ENCODE measurements at regions not wholly inside any gene's neighbourhood (a gene's known extent, or its start where the extent isn't known, plus 50 kb on each side); places are given as distances from the start of the nearest gene placed in this dataset.
"Not testable (repeated sequence)": the region's sequence is repeated elsewhere in the genome, so short reads cannot be mapped to it uniquely, and the experiment has no call there.

DNA sequence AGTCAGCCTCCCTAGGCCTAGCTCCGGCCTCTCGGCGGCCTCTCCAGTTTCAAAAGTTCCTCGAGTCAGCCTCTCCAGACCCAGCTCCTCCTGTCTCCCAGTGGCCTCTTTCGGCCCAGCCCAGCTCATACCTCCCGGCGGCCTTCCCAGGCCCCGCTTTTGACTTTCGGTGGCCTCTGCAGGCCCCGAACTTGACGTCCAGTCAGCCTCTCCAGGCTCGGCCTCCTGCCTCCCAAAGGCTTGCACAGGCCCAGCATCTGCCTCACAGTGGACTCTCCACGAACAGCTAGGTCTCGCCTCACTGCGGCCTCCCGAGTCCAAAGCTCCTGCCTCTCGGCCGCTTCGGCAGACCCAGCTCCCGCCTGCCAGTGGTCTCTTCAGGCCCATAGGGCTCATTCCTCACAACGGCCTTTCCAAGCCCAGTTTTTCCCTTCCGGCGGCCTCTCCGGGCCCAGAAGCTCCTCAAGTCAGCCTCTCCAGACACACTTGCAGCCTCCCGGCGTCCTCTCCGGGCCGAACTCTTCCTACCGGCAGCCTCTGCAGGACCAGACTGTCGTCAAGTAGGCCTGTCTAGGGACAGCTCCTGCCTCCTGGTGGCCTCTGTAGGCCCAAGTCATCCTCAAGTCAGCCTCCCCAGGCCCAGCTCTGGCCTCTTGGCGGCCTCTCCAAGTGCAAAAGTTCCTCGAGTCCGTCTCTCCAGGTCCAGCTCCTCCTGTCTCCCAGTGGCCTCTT lies 249.9 kb upstream of the ZNF722 start:
- H3K27ac ChIP-seq; H3K9me3 ChIP-seq; DNase-seq; H3K4me3 ChIP-seq (replicated peaks in 1 of 3); intact Hi-C loops (cut with DNase I); H3K36me3 ChIP-seq; H3K27me3 ChIP-seq; H3K4me1 ChIP-seq: not testable (repeated sequence)
- 89 to 90% methylated on average over 31 to 32 of the region's 33 CpGs for WGBS, 2 donors

DNA sequence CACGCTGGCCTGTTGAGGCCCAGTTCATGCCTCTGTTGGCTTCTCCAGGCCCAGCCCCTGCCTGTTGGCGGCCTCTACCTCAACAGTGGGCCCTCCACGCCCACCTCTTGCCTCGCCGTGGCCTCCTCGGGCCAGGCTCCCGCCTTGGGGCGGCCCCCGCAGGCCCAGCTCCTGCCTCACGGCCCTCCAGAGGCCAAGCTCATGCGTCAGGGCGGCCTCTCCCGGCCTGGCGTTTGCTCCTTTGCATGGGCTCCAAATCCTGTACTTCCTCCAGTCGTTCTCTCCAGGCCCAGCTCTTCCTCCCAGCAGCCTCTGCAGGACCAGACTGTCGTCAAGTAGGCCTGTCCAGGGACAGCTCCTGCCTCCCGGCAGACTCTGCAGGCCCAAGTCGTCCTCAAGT lies 246.2 kb upstream of the ZNF722 start:
- H3K4me3 ChIP-seq (replicated peaks in 1 of 3); H3K9me3 ChIP-seq; H3K4me1 ChIP-seq; DNase-seq; H3K27me3 ChIP-seq; H3K27ac ChIP-seq; intact Hi-C loops (cut with DNase I); H3K36me3 ChIP-seq: not testable (repeated sequence)
- no CpG with 5 or more reads among the region's 18 CpGs for WGBS, 2 donors

DNA sequence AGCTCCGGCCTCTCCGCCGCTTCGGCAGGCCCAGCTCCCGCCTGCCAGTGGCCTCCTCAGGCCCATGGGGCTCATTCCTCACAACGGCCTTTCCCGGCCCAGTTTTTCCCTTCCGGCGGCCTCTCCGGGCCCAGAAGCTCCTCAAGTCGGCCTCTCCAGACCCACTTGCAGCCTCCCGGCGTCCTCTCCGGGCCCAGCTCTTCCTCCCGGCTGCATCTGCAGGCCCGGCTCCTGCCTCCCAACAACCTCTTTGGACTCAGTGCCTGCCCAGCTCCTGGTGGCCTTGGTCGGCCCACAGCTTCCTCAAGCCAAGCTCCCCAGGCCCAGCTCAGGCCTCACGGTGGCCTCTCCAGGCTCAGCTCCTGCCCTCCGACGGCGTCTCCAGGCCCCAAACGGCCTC lies 245.5 kb upstream of the ZNF722 start:
- H3K27ac ChIP-seq; intact Hi-C loops (cut with DNase I): not testable (repeated sequence)
- no CpG with 5 or more reads among the region's 22 CpGs for WGBS, 2 donors

DNA sequence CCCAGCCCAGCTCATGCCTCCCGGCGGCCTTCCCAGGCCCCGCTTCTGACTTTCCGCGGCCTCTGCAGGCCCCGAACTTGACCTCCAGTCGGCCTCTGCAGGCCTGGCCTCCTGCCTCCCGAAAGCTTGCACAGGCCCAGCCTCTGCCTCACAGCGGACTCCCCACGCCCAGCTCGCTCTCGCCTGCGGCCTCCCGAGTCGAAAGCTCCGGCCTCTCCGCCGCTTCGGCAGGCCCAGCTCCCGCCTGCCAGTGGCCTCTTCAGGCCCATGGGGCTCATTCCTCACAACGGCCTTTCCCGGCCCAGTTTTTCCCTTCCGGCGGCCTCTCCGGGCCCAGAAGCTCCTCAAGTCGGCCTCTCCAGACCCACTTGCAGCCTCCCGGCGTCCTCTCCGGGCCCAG lies 238.4 kb upstream of the ZNF722 start:
- WGBS, 2 donors, result 92% methylated on average over 12 of the region's 29 CpGs; no CpG with 5 or more reads in 1 of the 2 donors
- H3K9me3 ChIP-seq; H3K4me1 ChIP-seq; intact Hi-C loops (cut with DNase I); H3K27me3 ChIP-seq; DNase-seq; H3K4me3 ChIP-seq (replicated peaks in 1 of 3); H3K36me3 ChIP-seq; H3K27ac ChIP-seq: not testable (repeated sequence)

More for the DNA sequence above, 245.5 kb upstream of the ZNF722 start:
- not testable (repeated sequence) for H3K4me3 ChIP-seq (replicated peaks in 1 of 3); H3K27me3 ChIP-seq; H3K4me1 ChIP-seq; H3K9me3 ChIP-seq; DNase-seq; H3K36me3 ChIP-seq

DNA sequence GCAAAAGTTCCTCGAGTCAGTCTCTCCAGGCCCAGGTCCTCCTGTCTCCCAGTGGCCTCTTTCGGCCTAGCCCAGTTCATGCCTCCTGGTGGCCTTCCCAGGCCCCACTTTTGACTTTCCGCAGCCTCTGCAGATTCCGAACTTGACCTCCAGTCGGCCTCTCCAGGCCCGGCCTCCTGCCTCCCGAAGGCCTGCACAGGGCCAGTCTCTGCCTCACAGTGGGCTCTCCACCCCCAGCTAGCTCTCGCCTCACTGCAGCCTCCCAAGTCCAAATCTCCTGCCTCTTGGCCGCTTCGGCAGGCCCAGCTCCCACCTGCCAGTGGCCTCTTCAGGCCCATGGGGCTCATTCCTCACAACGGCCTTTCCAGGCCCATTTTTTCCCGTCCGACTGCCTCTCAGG lies 233.1 kb upstream of the ZNF722 start:
- H3K4me3 ChIP-seq (replicated peaks in 1 of 3); DNase-seq; H3K9me3 ChIP-seq; H3K27me3 ChIP-seq; H3K36me3 ChIP-seq; H3K27ac ChIP-seq; intact Hi-C loops (cut with DNase I); H3K4me1 ChIP-seq: not testable (repeated sequence)
- WGBS, 2 donors, result 91 to 92% methylated on average over 13 of the region's 13 CpGs

DNA sequence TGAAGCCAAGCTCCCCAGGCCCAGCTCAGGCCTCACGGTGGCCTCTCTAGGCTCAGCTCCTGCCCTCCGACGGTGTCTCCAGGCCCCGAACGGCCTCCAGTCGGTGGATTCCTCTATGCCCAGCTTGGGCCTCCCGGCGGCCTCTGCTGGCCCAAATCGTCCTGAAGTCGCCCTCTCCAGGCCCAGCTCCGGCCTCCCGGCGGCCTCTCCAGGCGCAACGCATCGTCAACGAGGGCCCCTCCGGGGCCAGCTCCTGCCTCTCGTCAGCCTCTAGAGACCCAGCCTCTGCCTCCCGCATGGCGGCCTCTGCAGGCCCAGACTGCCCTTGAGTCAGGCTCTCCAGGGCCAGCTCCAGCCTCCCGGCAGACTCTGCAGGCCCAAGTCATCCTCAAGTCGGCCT lies 232.5 kb upstream of the ZNF722 start:
- H3K9me3 ChIP-seq; H3K27ac ChIP-seq; H3K27me3 ChIP-seq; DNase-seq; H3K4me1 ChIP-seq; H3K36me3 ChIP-seq; intact Hi-C loops (cut with DNase I); H3K4me3 ChIP-seq (replicated peaks in 1 of 3): not testable (repeated sequence)
- WGBS, 2 donors, result 87 to 100% methylated on average over 2 to 9 of the region's 23 CpGs

DNA sequence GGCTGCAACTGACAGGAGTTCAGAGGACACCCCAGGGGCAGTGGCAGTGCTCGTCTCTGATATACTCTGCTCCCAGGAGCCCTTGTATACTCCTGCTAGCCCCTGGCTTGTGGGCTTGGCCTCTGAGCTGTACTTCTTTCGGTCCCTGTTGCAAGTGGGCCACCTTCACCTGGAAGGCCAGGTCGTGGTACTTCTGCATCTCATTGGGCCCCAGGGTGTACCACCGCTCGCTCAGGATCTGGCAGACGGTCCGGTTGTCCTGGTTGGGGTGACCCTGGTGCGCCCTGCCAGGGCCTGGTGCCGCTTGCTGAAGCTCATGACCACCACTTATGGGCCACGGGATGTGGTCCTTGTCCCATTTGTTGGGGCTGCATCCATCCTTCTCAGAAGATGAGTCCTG lies 228.5 kb upstream of the ZNF722 start:
- H3K27ac ChIP-seq; intact Hi-C loops (cut with DNase I); H3K4me3 ChIP-seq (replicated peaks in 1 of 3); DNase-seq; H3K4me1 ChIP-seq; H3K9me3 ChIP-seq; H3K27me3 ChIP-seq; H3K36me3 ChIP-seq: not testable (repeated sequence)
- 62 to 75% methylated on average over 7 of the region's 10 CpGs for WGBS, 2 donors

DNA sequence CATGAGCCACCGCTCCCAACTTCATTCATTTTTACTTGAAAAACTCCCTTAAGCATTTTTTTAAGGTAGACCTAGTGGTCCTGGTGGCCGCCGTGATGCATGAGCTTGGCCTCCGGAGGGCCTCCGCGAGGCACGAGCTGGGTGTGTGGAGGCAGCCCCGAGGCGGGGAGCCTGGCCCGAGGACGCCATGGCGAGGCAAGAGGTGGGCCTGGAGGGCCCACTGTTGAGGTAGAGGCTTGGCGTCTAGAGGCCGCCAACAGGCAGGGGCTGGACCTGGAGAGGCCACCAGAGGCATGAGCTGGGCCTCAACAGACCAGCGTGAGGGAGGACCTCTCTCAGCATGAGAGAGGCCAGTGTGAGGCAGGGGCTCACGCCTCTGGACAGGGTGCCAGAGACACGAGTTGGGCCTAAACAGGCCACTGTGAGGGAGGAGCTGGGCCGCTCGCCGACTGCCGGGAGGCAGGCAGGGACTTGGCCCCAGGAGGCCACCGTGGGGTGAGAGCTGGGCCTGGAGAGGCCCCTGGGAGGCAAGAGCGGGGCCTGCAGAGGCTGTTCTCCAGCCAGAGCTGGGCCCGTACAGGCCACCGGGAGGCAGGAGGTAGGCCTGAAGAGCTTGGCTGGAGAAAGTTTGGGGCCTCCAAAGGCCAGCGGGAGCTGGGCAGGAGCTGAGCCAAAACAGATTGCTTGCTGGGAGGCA lies 227.1 kb upstream of the ZNF722 start:
- 84 to 96% methylated on average over 13 to 14 of the region's 26 CpGs for WGBS, 2 donors
- DNase-seq, result not testable (repeated sequence)

DNA sequence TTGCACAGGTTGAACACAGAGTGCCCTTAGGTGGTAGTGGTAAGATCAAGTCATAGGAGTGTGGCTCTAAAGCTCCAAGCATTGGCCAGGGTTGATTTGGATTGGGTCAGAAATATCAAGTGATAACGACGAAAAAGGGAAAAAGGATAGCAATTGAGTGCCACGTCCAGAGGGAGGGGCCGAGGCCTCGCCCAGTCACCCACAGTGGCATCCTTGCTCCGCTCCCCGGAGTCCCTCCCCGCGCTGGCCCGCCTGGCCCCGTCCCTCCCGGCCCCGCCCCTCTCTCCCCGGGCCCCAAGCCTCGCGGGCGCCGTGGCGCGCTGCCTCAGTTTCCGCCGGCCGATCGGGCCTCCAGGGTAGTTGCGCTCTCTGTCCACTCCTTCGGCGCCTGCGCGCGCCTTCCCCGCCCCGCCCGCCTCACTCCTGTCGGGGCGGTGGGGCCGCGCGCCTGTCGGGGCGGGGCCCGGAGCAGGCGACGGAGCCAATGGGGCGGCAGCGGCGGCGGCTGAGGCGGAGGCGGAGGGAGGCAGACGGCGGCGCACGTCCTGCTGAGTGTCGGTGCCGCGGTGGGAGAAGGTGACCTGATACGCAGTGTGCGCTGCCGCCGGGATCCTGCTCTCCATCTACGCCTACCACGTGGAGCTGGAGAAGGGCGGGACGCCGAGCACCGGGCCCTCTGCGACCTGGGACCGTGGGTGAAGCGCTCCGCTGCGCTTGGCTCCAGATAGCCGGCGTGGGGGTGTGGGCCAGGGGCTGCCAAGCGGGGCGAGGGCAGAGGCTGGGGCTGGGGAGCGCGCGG lies 209.1 kb upstream of the ZNF722 start:
- 24 to 32% methylated on average over 25 to 41 of the region's 78 CpGs for WGBS, 2 donors
- intact Hi-C loops (cut with DNase I), result no loop called here
- peak in 1 of 2 donors; percentile 23 for DNase-seq
- Histone ChIP-seq H3K27ac (no peak overlapping the region), H3K4me1 (no peaks in the 10 kb centered on the region), H3K4me3 (replicated peaks in 1 of 3) (no peak overlapping the region), H3K9me3 (no peaks in the 10 kb centered on the region), H3K36me3 (no peaks in the 10 kb centered on the region), H3K27me3 (no peaks in the 10 kb centered on the region)
- TF ChIP-seq, protein P1, sequence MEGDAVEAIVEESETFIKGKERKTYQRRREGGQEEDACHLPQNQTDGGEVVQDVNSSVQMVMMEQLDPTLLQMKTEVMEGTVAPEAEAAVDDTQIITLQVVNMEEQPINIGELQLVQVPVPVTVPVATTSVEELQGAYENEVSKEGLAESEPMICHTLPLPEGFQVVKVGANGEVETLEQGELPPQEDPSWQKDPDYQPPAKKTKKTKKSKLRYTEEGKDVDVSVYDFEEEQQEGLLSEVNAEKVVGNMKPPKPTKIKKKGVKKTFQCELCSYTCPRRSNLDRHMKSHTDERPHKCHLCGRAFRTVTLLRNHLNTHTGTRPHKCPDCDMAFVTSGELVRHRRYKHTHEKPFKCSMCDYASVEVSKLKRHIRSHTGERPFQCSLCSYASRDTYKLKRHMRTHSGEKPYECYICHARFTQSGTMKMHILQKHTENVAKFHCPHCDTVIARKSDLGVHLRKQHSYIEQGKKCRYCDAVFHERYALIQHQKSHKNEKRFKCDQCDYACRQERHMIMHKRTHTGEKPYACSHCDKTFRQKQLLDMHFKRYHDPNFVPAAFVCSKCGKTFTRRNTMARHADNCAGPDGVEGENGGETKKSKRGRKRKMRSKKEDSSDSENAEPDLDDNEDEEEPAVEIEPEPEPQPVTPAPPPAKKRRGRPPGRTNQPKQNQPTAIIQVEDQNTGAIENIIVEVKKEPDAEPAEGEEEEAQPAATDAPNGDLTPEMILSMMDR (IDR thresholded peaks at IDR 0.05), result no peak
- TF ChIP-seq POLR2A (IDR thresholded peaks at IDR 0.05), result peak in 1 of 2 donors; percentile 31

More for the DNA sequence above, 227.1 kb upstream of the ZNF722 start:
- H3K27ac ChIP-seq; H3K36me3 ChIP-seq; H3K27me3 ChIP-seq; H3K4me1 ChIP-seq; H3K9me3 ChIP-seq; H3K4me3 ChIP-seq (replicated peaks in 1 of 3); intact Hi-C loops (cut with DNase I): not testable (repeated sequence)

DNA sequence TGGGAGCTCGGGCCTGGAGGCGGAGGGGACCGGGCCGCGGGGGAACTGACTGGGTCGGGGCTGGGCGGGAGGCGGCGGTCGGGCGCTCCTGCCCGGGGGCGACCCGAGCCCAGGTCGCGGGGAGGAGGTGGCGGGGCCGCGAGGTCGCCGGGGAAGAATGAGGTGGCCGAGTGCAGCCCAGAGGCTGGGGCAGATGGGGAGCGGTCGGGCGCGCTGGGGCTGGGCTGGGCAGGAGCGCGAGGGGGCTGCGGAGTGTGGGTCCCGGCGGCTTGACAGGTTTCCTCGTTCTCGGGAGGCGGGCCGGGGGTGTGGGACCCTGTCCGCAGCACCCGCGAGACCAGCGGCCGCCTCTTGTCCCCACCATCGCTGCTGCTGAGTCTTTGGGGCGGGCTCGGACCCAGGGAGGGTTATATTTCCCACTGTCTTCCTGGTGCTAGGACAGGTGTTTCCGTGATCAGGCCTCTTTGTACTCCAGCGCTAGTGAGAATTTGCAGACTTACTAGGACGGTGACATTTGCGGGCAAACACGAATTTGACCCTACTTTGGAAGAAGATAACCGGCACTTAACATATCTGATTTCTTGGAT lies 208.4 kb upstream of the ZNF722 start:
- H3K4me3 ChIP-seq (replicated peaks in 1 of 3); intact Hi-C loops (cut with DNase I); H3K4me1 ChIP-seq; H3K36me3 ChIP-seq; DNase-seq; H3K27me3 ChIP-seq; H3K9me3 ChIP-seq; H3K27ac ChIP-seq: not testable (repeated sequence)
- 13 to 36% methylated on average over 6 to 8 of the region's 49 CpGs for WGBS, 2 donors
